SU-DHL-6 (cell line): ENCODE measurements at regions not wholly inside any gene's neighbourhood (a gene's known extent, or its start where the extent isn't known, plus 50 kb on each side); places are given as distances from the start of the nearest gene placed in this dataset.

Source experiments
- H2AFZ ChIP-seq: fragments of 200-600 bp; sonication (generic); 2 replicates; pipeline ENCODE4 v1.6.1; 2014; ENCODE audit warnings: low read depth, mild to moderate bottlenecking, moderate library complexity, mixed read lengths, antibody characterized with exemption, low read length; ENCODE audit not compliant: severe bottlenecking
- H3F3A ChIP-seq: fragments of 200-600 bp; shearing (Covaris generic); 2 replicates; pipeline ENCODE4 v1.6.0; 2016; ENCODE audit warnings: antibody characterized with exemption, mild to moderate bottlenecking; ENCODE audit not compliant: insufficient read depth
- H3K27ac ChIP-seq: fragments of 200-600 bp; sonication (generic); 2 replicates; pipeline ENCODE4 v1.5.1; 2016; ENCODE audit warnings: low read depth, mild to moderate bottlenecking, low read length, moderate library complexity, mixed read lengths
- H3K27me3 ChIP-seq: fragments of 200-600 bp; sonication (generic), shearing (Covaris generic); 2 replicates; pipeline ENCODE4 v1.6.0; 2014; ENCODE audit warnings: mild to moderate bottlenecking, low read length
- H3K36me3 ChIP-seq: fragments of 200-600 bp; sonication (generic); 2 replicates; pipeline ENCODE4 v1.6.1; 2014; ENCODE audit warnings: mild to moderate bottlenecking, low read length, mixed read lengths
- H3K4me2 ChIP-seq: fragments of 300-600, 200-600 bp; shearing (Covaris generic), sonication (generic); 2 replicates; pipeline ENCODE4 v1.6.0; 2014; ENCODE audit warnings: low read length, low read depth, mild to moderate bottlenecking; ENCODE audit not compliant: poor library complexity, severe bottlenecking
- H3K4me3 ChIP-seq: fragments of 200-600 bp; sonication (generic); 2 replicates; pipeline ENCODE4 v1.5.1; 2014; ENCODE audit warnings: antibody characterized with exemption, low read length, mild to moderate bottlenecking, mixed read lengths; ENCODE audit not compliant: insufficient read depth, poor library complexity, severe bottlenecking
- H3K79me2 ChIP-seq: fragments of 200-600 bp; sonication (generic); 2 replicates; pipeline ENCODE4 v1.6.1; 2014; ENCODE audit warnings: mild to moderate bottlenecking, low read length, moderate library complexity; ENCODE audit not compliant: insufficient read depth
- H3K9ac ChIP-seq: fragments of 200-600 bp; sonication (generic); 2 replicates; pipeline ENCODE4 v1.7.0; 2014; ENCODE audit warnings: mild to moderate bottlenecking, low read length
- H3K9me2 ChIP-seq: fragments of 200-600 bp; sonication (generic); replicated peaks from 2 replicates; pipeline ENCODE4 v1.6.1; 2014; ENCODE audit warnings: low read length; ENCODE audit not compliant: insufficient read depth
- H3K9me3 ChIP-seq: fragments of 200-600 bp; sonication (generic); 2 replicates; pipeline ENCODE4 v1.6.1; 2014; ENCODE audit warnings: low read length, mixed read lengths; ENCODE audit not compliant: insufficient read depth
- H4K20me1 ChIP-seq: fragments of 200-600 bp; sonication (generic); 2 replicates; pipeline ENCODE4 v1.6.1; 2014; ENCODE audit warnings: low read depth, mild to moderate bottlenecking, antibody characterized with exemption, low read length, moderate library complexity, mixed read lengths
- EZH2phosphoT487 ChIP-seq: fragments of 200-600 bp; sonication (generic), shearing (Covaris generic); conservative IDR thresholded peaks from 2 replicates; pipeline ENCODE4 v1.6.1; 2018; ENCODE audit warnings: mild to moderate bottlenecking, antibody characterized with exemption, low read length, moderate library complexity, mixed read lengths
- TF ChIP-seq, protein P1 (sequence below): fragments of 200-600 bp; sonication (generic); IDR thresholded peaks from one replicate; pipeline ENCODE4 v1.5.1; 2017; ENCODE audit warnings: antibody characterized with exemption, mild to moderate bottlenecking, low read length, moderate library complexity; ENCODE audit not compliant: insufficient read depth, poor library complexity, severe bottlenecking

DNA sequence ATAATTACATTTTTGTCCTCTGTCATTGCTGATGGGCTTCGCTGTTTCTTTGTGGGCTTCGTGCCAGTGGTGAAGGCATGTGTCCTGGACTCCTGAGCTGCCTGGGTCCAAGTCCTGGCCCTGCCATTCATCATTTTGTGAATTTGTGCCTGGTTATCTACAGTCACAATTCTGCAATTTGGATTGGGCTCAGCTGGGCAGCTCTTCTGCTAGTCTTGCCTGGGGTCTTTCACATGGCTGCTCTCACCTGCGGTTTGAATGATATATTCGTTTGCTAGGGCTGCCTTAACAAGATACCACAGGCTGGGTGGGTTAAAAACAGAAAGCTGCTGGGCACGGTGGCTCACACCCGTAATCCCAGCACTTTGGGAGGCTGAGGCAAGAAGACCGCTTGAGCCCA, 192.7 kb upstream of the IER5L start:
- Histone ChIP-seq H2AFZ (no peak overlapping the region), H3K27ac (no peak overlapping the region), H3K36me3 (no peaks in the 10 kb centered on the region), H3F3A (no peaks in the 10 kb centered on the region), H3K9me3 (no peaks in the 10 kb centered on the region), H3K4me2 (no peak overlapping the region), H4K20me1 (no peaks in the 10 kb centered on the region), H3K79me2 (no peaks in the 10 kb centered on the region), H3K27me3 (no peaks in the 10 kb centered on the region), H3K9me2 (no peaks in the 10 kb centered on the region), H3K4me3 (no peak overlapping the region), H3K9ac (no peak overlapping the region)
- TF ChIP-seq, protein P1, sequence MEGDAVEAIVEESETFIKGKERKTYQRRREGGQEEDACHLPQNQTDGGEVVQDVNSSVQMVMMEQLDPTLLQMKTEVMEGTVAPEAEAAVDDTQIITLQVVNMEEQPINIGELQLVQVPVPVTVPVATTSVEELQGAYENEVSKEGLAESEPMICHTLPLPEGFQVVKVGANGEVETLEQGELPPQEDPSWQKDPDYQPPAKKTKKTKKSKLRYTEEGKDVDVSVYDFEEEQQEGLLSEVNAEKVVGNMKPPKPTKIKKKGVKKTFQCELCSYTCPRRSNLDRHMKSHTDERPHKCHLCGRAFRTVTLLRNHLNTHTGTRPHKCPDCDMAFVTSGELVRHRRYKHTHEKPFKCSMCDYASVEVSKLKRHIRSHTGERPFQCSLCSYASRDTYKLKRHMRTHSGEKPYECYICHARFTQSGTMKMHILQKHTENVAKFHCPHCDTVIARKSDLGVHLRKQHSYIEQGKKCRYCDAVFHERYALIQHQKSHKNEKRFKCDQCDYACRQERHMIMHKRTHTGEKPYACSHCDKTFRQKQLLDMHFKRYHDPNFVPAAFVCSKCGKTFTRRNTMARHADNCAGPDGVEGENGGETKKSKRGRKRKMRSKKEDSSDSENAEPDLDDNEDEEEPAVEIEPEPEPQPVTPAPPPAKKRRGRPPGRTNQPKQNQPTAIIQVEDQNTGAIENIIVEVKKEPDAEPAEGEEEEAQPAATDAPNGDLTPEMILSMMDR = no peak
- no peak for TF ChIP-seq EZH2phosphoT487

DNA sequence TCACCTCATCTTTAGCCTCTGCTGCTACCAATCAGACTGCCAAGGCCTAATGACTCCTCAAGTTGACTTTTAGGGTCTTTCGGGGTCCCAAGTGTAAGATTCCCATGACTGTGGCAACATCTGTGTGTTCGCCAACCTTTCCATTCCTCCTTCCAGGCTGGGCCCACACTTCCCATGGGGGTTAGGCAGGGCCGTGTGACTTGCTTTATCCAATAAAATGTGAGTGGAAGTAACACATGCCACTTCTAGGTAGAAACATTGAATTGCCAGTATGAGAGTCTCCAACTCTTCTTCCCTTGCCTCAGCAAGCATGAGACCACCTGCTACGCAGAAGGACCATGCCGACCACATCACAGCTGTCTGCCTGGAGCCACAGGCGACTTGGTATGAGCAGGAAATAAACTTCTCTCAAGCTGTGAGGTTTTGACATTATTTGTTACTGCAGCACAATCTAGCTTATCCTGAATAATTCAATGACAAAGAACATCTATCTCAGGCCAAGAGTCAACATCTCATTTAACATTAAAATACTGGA, 190.4 kb upstream of the IER5L start:
- no peak for TF ChIP-seq EZH2phosphoT487
- TF ChIP-seq, protein P1 = no peak
- Histone ChIP-seq H3K27me3 (no peaks in the 10 kb centered on the region), H3F3A (no peaks in the 10 kb centered on the region), H3K27ac (no peak overlapping the region), H3K4me2 (no peak overlapping the region), H3K36me3 (no peaks in the 10 kb centered on the region), H3K4me3 (no peak overlapping the region), H3K9me2 (no peaks in the 10 kb centered on the region), H2AFZ (no peak overlapping the region), H4K20me1 (no peaks in the 10 kb centered on the region), H3K9me3 (no peaks in the 10 kb centered on the region), H3K9ac (no peak overlapping the region), H3K79me2 (no peaks in the 10 kb centered on the region)

DNA sequence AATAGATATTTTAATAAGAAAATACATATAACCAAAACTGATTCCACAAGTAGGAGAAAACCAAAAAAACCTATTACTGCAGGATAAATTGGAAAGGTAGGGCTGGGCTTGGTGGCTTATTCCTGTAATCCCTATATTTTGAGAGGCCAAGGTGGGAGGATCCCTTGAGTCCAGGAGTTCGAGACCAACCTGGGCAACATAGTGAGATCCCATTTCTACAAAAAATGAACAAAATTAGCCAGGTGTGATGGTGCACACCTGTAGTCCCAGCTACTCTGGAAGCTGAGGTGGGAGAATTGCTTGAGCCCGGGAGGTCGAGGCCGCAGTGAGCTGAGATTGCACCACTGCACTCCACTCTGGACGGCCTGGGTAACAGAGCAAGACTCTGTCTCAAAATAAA, 189.2 kb upstream of the IER5L start:
- Histone ChIP-seq H3K36me3 (no peaks in the 10 kb centered on the region), H3K9me3 (no peaks in the 10 kb centered on the region), H3K27ac (no peak overlapping the region), H3K9ac (no peak overlapping the region), H3K79me2 (no peaks in the 10 kb centered on the region), H3F3A (no peaks in the 10 kb centered on the region), H3K4me3 (no peak overlapping the region), H2AFZ (no peak overlapping the region), H3K27me3 (no peaks in the 10 kb centered on the region), H3K4me2 (no peak overlapping the region), H3K9me2 (no peaks in the 10 kb centered on the region), H4K20me1 (no peaks in the 10 kb centered on the region)
- TF ChIP-seq, protein P1 = no peak
- no peak for TF ChIP-seq EZH2phosphoT487

DNA sequence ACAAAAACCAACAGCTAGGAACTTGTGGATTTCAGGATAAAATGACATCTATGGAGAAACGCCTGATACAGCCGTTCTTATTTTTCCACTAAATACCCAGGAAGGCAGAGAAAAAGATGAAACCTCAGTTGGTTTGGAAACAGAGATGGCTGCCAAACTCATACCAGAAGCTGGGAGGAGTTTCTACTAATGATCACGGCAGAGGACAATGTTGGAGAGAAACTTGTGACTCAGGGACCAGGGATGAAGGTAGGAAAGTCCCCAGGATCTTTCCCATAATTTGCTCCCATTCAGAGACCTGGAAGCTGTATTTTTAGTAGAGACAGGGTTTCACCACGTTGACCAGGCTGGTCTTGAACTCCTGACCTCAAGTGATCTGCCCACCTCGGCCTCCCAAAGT, 187.1 kb upstream of the IER5L start:
- no peaks in the 10 kb centered on the region for H3K9me3 ChIP-seq
- no peak overlapping the region for H2AFZ ChIP-seq
- no peak overlapping the region for H3K27ac ChIP-seq
- H3K79me2 ChIP-seq = no peaks in the 10 kb centered on the region
- no peaks in the 10 kb centered on the region for H3K9me2 ChIP-seq
- no peak overlapping the region for H3K4me2 ChIP-seq
- H4K20me1 ChIP-seq = no peaks in the 10 kb centered on the region
- H3K27me3 ChIP-seq = no peaks in the 10 kb centered on the region
- TF ChIP-seq EZH2phosphoT487 = no peak
- TF ChIP-seq, protein P1 = no peak
- H3F3A ChIP-seq = no peaks in the 10 kb centered on the region
- H3K9ac ChIP-seq = no peak overlapping the region
- H3K4me3 ChIP-seq = no peak overlapping the region
- H3K36me3 ChIP-seq = no peaks in the 10 kb centered on the region
